NCI-H345 treated with DMSO at 0.1 percent for 48 hours (cell line): ENCODE measurements at regions not wholly inside any gene's neighbourhood (a gene's known extent, or its start where the extent isn't known, plus 50 kb on each side); places are given as distances from the start of the nearest gene placed in this dataset.

Experiments
- DNase-seq: peaks from one replicate; lab custom pipeline; 2025; ENCODE audit not compliant: unreplicated experiment; lab: John Stamatoyannopoulos, UW

- no peak for DNase-seq
These were observed 311.3 kb upstream of the NT5C1B start for GRCh38 chr2:18900691-18901141.

GRCh38 chr2:18899725-18900124 is 310.4 kb upstream of the NT5C1B start:
- DNase-seq: no peak

GRCh38 chr2:18898271-18898670 is 308.9 kb upstream of the NT5C1B start:
- no peak for DNase-seq

DNA sequence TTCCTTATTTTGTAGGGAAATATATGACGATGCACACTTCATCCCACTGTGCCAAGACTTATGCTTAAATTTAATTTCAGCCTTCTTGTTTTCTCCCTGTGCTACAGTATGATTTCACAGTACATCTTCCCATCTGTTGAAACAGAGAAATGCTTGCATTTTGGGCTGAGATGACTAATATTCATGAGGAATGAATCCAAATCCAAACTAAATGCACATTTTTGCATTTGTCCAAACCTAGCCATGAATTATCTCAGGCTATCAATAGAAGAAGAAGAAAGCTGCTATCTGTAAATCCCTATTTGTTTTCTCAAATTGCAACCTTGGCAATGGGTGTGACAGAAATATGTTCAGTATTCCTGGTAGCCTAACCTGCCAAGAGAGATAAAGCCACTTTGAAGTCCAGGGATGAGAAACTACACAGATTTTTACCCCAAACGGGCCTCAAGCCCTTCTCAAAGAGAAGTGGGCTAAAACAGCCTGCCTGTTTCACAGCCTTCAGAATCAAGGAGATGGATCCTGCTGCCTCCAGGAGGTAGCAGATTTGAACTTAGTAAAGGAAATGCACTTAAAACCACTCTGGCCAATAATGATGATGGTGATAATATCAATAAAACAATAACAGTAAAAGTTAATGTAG is 306.9 kb upstream of the NT5C1B start:
- DNase-seq: no peak

DNA sequence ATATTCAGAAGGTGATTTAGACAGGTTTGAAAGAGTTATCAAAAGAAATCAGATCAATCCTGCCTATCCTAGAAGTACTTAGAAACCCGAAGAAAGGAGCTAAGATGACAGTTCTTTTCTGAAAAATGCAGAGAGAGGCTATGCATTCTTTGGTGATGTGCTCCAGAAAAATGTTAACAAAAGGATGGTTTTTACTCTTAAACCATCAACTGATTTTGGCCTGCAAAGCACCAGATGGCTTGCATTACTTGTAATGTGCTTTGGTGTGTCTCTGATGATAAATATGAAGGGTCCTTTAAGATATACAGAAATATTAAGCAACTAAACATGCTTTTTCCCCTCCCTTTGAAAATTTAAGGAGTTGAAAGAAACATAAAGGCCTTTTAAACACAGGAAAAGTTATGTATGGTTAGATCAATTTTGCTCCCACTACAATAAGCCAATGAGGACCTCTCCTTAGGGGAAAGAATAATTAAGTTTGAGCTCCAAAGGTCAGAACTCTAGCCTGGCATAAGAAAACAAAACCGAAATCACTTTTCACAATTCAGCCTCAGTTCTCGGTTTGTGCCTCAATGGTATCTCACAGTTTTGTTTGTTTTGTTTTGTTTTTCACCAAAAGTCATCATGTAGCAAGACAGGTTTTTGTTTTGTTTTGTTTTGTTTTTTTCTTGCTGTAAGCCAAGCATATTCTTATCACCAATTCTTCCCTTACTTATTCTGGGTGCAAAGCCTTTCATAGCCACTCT is 302.4 kb upstream of the NT5C1B start:
- DNase-seq: no peak

DNA sequence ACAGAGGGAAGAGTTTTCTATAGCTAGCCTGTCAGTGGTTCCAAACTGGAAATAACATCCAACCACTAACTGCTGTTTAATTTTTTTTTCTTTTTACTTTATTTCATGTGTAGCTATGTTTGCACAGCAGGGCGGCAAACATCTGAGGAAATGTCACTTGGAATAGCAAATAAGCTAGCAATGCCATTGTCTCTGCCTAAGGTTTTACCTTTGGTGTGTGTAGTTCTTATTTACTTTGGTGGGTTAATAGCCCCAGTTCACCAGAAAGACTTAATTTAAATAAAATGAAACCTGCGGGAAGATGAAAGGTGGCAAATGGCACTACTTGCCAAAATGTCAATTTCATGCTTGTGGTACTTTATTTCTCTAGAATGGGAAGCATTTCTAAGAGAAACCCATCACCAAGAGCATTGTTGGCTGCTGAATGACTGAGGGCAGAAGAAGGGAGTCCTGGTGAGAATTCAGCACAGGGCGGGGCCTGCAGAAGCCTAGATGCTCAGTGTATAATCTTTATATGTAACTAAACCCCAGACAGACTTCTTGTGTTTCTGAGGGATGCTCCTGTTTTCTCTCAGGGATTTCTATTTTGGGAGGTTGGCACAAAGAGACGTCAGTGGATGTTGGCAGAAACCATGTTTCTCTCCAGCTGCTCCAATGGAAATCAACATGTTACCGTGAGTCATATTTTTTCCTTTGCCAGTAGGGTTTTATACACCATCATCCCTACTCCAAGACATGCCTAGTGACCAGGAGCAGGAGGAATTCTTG is 300.4 kb upstream of the NT5C1B start:
- DNase-seq: no peak

DNA sequence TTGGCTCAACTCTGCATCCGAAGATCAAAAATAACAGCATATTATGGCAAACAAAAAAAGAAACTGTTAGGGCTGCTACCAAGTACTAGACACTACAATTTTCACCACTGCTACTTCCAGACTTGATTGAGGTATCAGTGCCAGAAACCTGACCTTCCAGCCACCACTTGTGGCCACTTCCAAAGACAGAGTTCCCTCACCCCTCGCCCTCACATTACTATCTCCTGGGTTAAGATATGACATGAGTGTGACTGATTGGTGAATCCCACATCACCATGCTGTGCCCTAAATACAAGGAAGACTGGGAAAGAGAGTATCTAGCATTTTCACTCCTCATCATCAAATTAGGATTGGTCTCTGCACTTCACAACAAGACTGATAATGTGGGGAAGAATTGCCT is 296.1 kb upstream of the NT5C1B start:
- DNase-seq: no peak

DNA sequence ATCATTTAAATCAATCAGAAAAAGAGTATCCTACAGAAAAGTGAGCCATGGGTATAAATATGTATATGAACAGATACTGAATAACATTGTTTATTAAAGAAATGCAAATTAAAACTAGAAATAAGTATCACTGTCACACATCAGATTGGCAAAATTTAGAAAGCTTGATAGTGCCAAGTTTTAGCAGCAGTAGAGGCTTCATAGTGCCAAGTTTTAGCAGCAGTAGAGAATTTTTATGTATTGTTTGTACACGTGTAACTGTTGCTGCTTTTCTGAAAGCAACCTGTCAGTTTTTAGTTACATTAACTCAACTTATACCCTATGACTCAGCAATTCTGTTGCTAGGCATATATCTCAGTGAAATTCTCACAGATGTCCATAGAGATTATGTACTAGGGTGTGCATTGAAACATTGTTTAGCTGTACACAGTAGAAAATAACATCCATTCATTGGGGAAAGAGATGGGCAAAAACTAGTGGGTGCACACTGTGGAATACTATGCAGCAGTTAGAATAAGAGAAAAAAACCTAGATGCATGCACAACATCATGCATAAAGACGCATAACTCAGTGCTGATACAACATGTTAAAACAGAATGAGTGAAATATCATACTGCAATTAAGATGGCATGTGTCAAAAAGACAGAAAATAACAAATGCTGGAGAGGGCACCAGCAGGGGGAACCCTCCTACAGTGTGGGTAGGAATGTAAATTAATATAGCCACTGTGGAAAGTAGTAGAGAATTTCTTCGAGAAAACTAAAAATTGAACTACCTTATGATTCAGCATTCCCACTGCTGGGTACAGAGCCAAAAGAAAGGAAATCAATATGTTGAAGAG is 294.5 kb upstream of the NT5C1B start:
- no peak for DNase-seq

- peak; percentile 62 for DNase-seq
These were observed 282.1 kb upstream of the NT5C1B start for GRCh38 chr2:18871430-18871829.

- DNase-seq: no peak
These were observed 280.9 kb upstream of the NT5C1B start for GRCh38 chr2:18870307-18870706.

DNA sequence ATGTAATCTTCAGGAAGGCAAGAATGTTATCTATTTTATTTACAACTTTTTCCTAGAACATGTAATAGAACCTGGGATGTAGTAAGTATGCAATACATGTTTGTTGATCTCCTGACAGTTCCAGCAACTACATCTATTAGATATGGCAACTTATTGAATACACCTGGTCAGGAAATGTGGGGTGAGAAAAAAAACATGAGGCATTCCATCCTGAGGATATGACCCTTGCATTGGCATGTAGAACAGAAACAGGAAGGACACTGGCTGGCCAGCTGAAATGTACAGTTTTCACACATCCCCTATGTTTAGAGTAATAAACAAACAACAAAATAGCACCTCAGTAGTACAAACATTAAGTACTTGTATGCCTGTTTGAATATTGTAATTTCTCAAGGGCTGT is 272.6 kb upstream of the NT5C1B start:
- no peak for DNase-seq

GRCh38 chr2:18860179-18860578 is 270.8 kb upstream of the NT5C1B start:
- DNase-seq: no peak

- no peak for DNase-seq
These were observed 267.4 kb upstream of the NT5C1B start for GRCh38 chr2:18856765-18857164.

GRCh38 chr2:18855027-18855426 is 265.7 kb upstream of the NT5C1B start:
- no peak for DNase-seq

DNA sequence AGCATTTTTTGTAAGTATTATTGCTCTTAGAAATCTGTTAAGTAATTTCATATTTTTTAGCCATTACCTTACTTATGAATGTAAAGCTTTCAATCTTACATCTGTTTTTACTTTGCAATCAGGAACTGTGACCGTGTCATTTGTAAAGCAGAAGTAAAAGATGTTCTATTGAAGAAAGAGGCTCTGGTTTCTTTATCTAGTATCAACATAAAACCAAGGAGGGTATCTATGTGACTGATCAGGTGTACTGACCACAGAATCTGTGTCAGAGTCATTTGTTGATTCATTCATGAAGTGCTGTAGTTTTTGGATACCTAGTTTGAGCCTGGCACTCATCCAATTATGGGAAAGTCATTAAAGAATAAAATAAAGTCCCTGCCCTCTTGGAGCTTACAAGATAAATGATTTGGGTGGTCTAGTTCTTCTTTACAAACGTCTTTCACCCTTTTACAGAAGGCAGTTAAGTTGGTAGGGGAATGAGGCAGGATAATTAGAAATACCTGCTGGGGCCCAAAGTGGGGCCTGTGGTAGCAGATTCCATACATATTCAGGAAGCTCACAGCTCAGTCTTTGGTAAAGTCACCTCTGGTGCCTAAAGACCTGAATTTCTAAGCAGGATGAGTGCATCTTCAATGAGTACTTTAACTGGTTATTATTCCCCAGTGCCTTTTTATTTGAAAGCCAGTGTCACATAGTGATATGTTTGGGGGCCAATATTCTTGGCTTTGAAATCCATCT is 260.6 kb upstream of the NT5C1B start:
- no peak for DNase-seq

- no peak for DNase-seq
These were observed 259.3 kb upstream of the NT5C1B start for GRCh38 chr2:18848646-18849045.

GRCh38 chr2:18845854-18846445 is 256.6 kb upstream of the NT5C1B start:
- DNase-seq: no peak

- no peak for DNase-seq
These were observed 253.5 kb upstream of the NT5C1B start for GRCh38 chr2:18842836-18843235.

- no peak for DNase-seq
These were observed 252.1 kb upstream of the NT5C1B start for GRCh38 chr2:18841248-18842150.
